Liver (tissue), 8 donors: ENCODE measurements at regions not wholly inside any gene's neighbourhood (a gene's known extent, or its start where the extent isn't known, plus 50 kb on each side); places are given as distances from the start of the nearest gene placed in this dataset.

ENCODE experiments used
- DNase-seq: peaks from one replicate; pipeline ENCODE4 v3.0.0-alpha.2; 2017; ENCODE audit warnings: low spot score
- H3K27ac ChIP-seq, 2 donors: one replicate each; pipeline ENCODE4 v1.7.0; 2013; ENCODE audit warnings: inconsistent platforms in 2 of 2, low read length in 2 of 2, control low read depth in 1 of 2, low read depth in 1 of 2, mild to moderate bottlenecking in 1 of 2
- H3K27me3 ChIP-seq, 4 donors: one replicate each; pipeline versions ENCODE4 v1.6.1 to v1.7.0; 2013; ENCODE audit warnings: low read length in 3 of 4, inconsistent platforms in 1 of 4, mild to moderate bottlenecking in 1 of 4, moderate library complexity in 1 of 4; ENCODE audit not compliant: control insufficient read depth in 4 of 4, insufficient read depth in 4 of 4
- H3K36me3 ChIP-seq, 4 donors: one replicate each; pipeline versions ENCODE4 v1.6.1 to v1.7.0; 2013; ENCODE audit warnings: low read length in 3 of 4, mild to moderate bottlenecking in 3 of 4, low read depth in 1 of 4, moderate library complexity in 1 of 4; ENCODE audit not compliant: control insufficient read depth in 4 of 4, insufficient read depth in 3 of 4
- H3K4me1 ChIP-seq, 4 donors: one replicate each; pipeline versions ENCODE4 v1.6.1 to v1.7.0; 2013; ENCODE audit warnings: low read length in 3 of 4, mild to moderate bottlenecking in 3 of 4, moderate library complexity in 1 of 4; ENCODE audit not compliant: control insufficient read depth in 4 of 4, insufficient read depth in 4 of 4
- H3K4me3 ChIP-seq, 3 donors: one replicate each; pipeline versions ENCODE4 v1.6.1 to v1.7.0; 2013; ENCODE audit warnings: low read length in 3 of 3, control low read depth in 1 of 3, low read depth in 1 of 3, mild to moderate bottlenecking in 1 of 3
- H3K9ac ChIP-seq, 2 donors: one replicate each; pipeline ENCODE4 v1.7.0; 2013; ENCODE audit warnings: low read length in 2 of 2, mild to moderate bottlenecking in 2 of 2, moderate library complexity in 2 of 2, control low read depth in 1 of 2, low read depth in 1 of 2
- H3K9me3 ChIP-seq, 4 donors: one replicate each; pipeline versions ENCODE4 v1.6.1 to v1.7.0; 2013; ENCODE audit warnings: low read length in 3 of 4; ENCODE audit not compliant: control insufficient read depth in 4 of 4
- ATF3 ChIP-seq: IDR thresholded peaks from 2 replicates; pipeline ENCODE4 v1.6.1; 2016; ENCODE audit warnings: antibody characterized with exemption
- CTCF ChIP-seq: fragments of 150-350 bp; IDR thresholded peaks from 2 replicates; pipeline ENCODE4 v1.5.1; 2017; ENCODE audit warnings: improper control_type of control experiment, low read depth, low read length; ENCODE audit not compliant: missing input control
- EGR1 ChIP-seq, 2 donors: IDR thresholded peaks; 2 replicates each; pipeline ENCODE4 v1.6.1; 2016 to 2018; ENCODE audit warnings: antibody characterized with exemption in 2 of 2, low read depth in 2 of 2
- FOXA2 ChIP-seq: IDR thresholded peaks from 2 replicates; pipeline ENCODE4 v1.6.1; 2016; ENCODE audit warnings: antibody characterized with exemption
- GABPA ChIP-seq, 2 donors: IDR thresholded peaks in 1 of 2; conservative IDR thresholded peaks in 1 of 2; 2 replicates each; pipeline ENCODE4 v1.6.1; 2016; ENCODE audit warnings: antibody characterized with exemption in 2 of 2, mild to moderate bottlenecking in 1 of 2, moderate library complexity in 1 of 2
- HNF4A ChIP-seq, 2 donors: conservative IDR thresholded peaks; 2 replicates each; pipeline ENCODE4 v1.6.1; 2016; ENCODE audit warnings: antibody characterized with exemption in 2 of 2, mild to moderate bottlenecking in 2 of 2
- HNF4G ChIP-seq: IDR thresholded peaks from 2 replicates; pipeline ENCODE4 v1.6.1; 2016; ENCODE audit warnings: antibody characterized with exemption
- JUND ChIP-seq, 2 donors: IDR thresholded peaks; 2 replicates each; pipeline ENCODE4 v1.6.1; 2016; ENCODE audit warnings: antibody characterized with exemption in 2 of 2
- MAX ChIP-seq: IDR thresholded peaks from 2 replicates; pipeline ENCODE4 v1.6.1; 2016; ENCODE audit warnings: antibody characterized with exemption
- NR2F2 ChIP-seq: IDR thresholded peaks from 2 replicates; pipeline ENCODE4 v1.6.1; 2016; ENCODE audit warnings: antibody characterized with exemption
- RAD21 ChIP-seq, 2 donors: IDR thresholded peaks; 2 replicates each; pipeline ENCODE4 v1.6.1; 2016; ENCODE audit warnings: antibody characterized with exemption in 2 of 2, mild to moderate bottlenecking in 2 of 2
- REST ChIP-seq: IDR thresholded peaks from 2 replicates; pipeline ENCODE4 v1.6.1; 2016; ENCODE audit warnings: antibody characterized with exemption, mild to moderate bottlenecking
- RXRA ChIP-seq, 2 donors: IDR thresholded peaks; 2 replicates each; pipeline ENCODE4 v1.6.1; 2017 to 2018; ENCODE audit warnings: antibody characterized with exemption in 2 of 2, mild to moderate bottlenecking in 1 of 2
- SP1 ChIP-seq: IDR thresholded peaks from 2 replicates; pipeline ENCODE4 v1.6.1; 2018; ENCODE audit warnings: antibody characterized with exemption, mild to moderate bottlenecking
- TAF1 ChIP-seq: conservative IDR thresholded peaks from 2 replicates; pipeline ENCODE4 v1.6.1; 2016; ENCODE audit warnings: antibody characterized with exemption, mild to moderate bottlenecking
- YY1 ChIP-seq: IDR thresholded peaks from 2 replicates; pipeline ENCODE4 v1.6.1; 2016; ENCODE audit warnings: antibody characterized with exemption, mild to moderate bottlenecking
- WGBS: extraction: QIAGEN DNeasy Blood & Tissue Kit; methylation state at CpG from one replicate; pipeline ENCODE4 v1.1.7; 2013; 5-methylcytosine and 5-hydroxymethylcytosine counted together
- donor health status: healthy.
- donor health status: healthy.
- donor health status: healthy.
- donor health status: healthy.
- donor health status: healthy.

GRCh38 chr1:62988867-62989266, 204.9 kb downstream of the ATG4C start:
- Histone ChIP-seq H3K27ac (no peak overlapping the region), H3K9me3 (no peaks in the 10 kb centered on the region), H3K36me3 (no peaks in the 10 kb centered on the region), H3K4me3 (no peak overlapping the region), H3K9ac (no peak overlapping the region), H3K4me1 (no peaks in the 10 kb centered on the region), H3K27me3 (peaks cover 0 to 5% (median 0%) of the 10 kb centered on the region in 4 donors)
- no peak for DNase-seq
- TF ChIP-seq YY1, result no peak
- no peak for TF ChIP-seq TAF1
- TF ChIP-seq MAX, result no peak
- no peak for TF ChIP-seq RAD21 (IDR thresholded peaks at IDR 0.05)
- no peak for TF ChIP-seq HNF4A (conservative IDR thresholded peaks at IDR 0.05)
- TF ChIP-seq GABPA (IDR thresholded peaks at IDR 0.05 in 1 of 2, conservative IDR thresholded peaks at IDR 0.05 in 1 of 2), result no peak
- no peak for TF ChIP-seq ATF3
- TF ChIP-seq NR2F2, result no peak
- no peak for TF ChIP-seq FOXA2
- TF ChIP-seq REST, result no peak
- no peak for TF ChIP-seq SP1
- no peak for TF ChIP-seq EGR1 (IDR thresholded peaks at IDR 0.05; ENCODE audit: low read depth in 2 of 2)
- TF ChIP-seq CTCF, result no peak
- TF ChIP-seq JUND (IDR thresholded peaks at IDR 0.05), result no peak
- TF ChIP-seq HNF4G, result no peak
- no peak for TF ChIP-seq RXRA (IDR thresholded peaks at IDR 0.05)
- 71% methylated on average over 5 of the region's 5 CpGs for WGBS

GRCh38 chr1:62989497-62989896, 205.6 kb downstream of the ATG4C start:
- no peak for TF ChIP-seq SP1
- TF ChIP-seq RAD21 (IDR thresholded peaks at IDR 0.05), result peak; percentile 45 to 55
- TF ChIP-seq MAX, result no peak

More at GRCh38 chr1:62989497-62989896, 205.6 kb downstream of the ATG4C start:
- H3K9ac ChIP-seq, result no peak overlapping the region
- H3K4me1 ChIP-seq, result no peaks in the 10 kb centered on the region
- no peak overlapping the region for H3K4me3 ChIP-seq
- no peaks in the 10 kb centered on the region for H3K9me3 ChIP-seq
- H3K27ac ChIP-seq, result no peak overlapping the region
- peaks cover 0 to 5% (median 0%) of the 10 kb centered on the region in 4 donors for H3K27me3 ChIP-seq
- no peak for DNase-seq
- 81% methylated on average over 5 of the region's 5 CpGs for WGBS
- H3K36me3 ChIP-seq, result no peaks in the 10 kb centered on the region
